K562 (cell line): ENCODE measurements at regions not wholly inside any gene's neighbourhood (a gene's known extent, or its start where the extent isn't known, plus 50 kb on each side); places are given as distances from the start of the nearest gene placed in this dataset.

ENCODE experiments used
- EZH2 ChIP-seq: IDR thresholded peaks from 2 replicates; pipeline ENCODE4 v1.6.1; 2012; ENCODE audit warnings: low read depth, mild to moderate bottlenecking, inconsistent platforms, low read length, borderline replicate concordance
- NFXL1 ChIP-seq: fragments of 450-650 bp; formaldehyde crosslinking; IDR thresholded peaks from 2 replicates; pipeline ENCODE4 v1.4.0; 2021; ENCODE audit warnings: mild to moderate bottlenecking
- ZNF23 ChIP-seq: fragments of 250-450 bp; sonication (Bioruptor Pico); IDR thresholded peaks from 2 replicates; pipeline ENCODE4 v1.4.0; 2020; ENCODE audit warnings: mild to moderate bottlenecking
- ZNF282 ChIP-seq: sonication (generic); formaldehyde crosslinking; IDR thresholded peaks from 2 replicates; pipeline ENCODE4 v1.8.1; 2023; ENCODE audit warnings: missing genetic modification reagents
- ZNF41 ChIP-seq: fragments of 250-450 bp; sonication (Bioruptor Pico); conservative IDR thresholded peaks from 2 replicates; pipeline ENCODE4 v1.4.0; 2020; ENCODE audit warnings: mild to moderate bottlenecking
- TF ChIP-seq, protein P1 (sequence below), 2 experiments: IDR thresholded peaks; 2 replicates each; pipeline ENCODE4 v1.6.1; 2012; ENCODE audit warnings: improper control_type of control experiment in 2 of 2, low read depth in 2 of 2, low read length in 2 of 2, borderline replicate concordance in 1 of 2
- TF ChIP-seq, protein P2 (sequence below): fragments of 250-450 bp; sonication (Bioruptor Pico); IDR thresholded peaks from 2 replicates; pipeline ENCODE4 v1.5.0; 2022; ENCODE audit warnings: mild to moderate bottlenecking
- TF ChIP-seq, protein P3 (sequence below), 2 experiments: fragments of 250-450 bp in 1 of 2; fragments of 450-650 bp in 1 of 2; sonication (Bioruptor Pico) in 1 of 2; IDR thresholded peaks; 2 replicates each; pipeline versions ENCODE4 v1.6.1 to v1.8.0; 2016 to 2021; ENCODE audit warnings: mild to moderate bottlenecking in 2 of 2, moderate library complexity in 2 of 2, missing compliant biosample characterization in 1 of 2, missing genetic modification characterization in 1 of 2

DNA sequence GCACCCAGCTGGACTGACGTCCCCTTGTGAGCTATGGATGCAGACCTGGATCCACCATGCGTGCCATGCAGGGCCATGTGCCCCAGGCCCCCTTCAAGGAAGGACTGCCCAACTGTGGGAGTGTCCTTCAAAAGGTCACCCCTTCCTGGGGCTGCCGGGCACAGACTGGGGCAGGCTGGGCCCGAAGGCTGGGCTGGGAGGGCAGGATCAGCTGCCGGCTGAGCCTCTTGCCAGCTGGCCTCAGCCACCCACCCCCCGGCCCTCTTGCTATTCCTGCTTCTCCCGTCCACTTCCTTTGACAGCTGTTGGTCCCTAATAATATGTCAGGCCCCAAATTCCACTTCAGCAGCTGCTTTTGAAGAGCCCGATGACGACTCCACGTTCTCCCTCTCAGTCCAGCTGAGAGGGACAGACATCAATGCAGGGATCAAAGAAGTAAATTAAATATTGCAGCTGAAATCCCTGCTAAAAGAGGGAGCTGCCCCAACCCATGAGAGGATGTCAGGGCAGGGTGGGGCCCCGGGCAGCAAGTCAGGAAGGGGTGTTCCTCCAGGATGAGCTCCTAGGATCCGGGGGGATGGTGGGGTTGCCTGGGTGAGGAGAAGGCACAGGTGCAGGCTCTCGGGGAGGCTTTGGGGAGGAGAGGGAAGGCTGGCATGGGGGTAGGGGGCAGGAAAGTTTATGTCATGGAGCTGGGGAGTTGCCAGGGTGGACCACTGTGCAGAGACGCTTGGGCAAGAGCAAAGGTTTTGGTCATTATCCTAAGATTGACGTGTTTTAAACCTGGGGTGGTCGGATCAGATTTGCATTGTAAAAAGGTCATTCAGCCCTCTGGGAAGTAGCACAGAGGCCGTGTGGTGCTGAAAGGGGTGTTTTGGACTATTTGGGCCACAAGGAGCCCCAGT lies 185.0 kb downstream of the ANKRD60 start (continued):
- TF ChIP-seq, protein P1, sequence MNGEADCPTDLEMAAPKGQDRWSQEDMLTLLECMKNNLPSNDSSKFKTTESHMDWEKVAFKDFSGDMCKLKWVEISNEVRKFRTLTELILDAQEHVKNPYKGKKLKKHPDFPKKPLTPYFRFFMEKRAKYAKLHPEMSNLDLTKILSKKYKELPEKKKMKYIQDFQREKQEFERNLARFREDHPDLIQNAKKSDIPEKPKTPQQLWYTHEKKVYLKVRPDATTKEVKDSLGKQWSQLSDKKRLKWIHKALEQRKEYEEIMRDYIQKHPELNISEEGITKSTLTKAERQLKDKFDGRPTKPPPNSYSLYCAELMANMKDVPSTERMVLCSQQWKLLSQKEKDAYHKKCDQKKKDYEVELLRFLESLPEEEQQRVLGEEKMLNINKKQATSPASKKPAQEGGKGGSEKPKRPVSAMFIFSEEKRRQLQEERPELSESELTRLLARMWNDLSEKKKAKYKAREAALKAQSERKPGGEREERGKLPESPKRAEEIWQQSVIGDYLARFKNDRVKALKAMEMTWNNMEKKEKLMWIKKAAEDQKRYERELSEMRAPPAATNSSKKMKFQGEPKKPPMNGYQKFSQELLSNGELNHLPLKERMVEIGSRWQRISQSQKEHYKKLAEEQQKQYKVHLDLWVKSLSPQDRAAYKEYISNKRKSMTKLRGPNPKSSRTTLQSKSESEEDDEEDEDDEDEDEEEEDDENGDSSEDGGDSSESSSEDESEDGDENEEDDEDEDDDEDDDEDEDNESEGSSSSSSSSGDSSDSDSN (IDR thresholded peaks at IDR 0.05; ENCODE audit: borderline replicate concordance in 1 of 2, low read depth in 2 of 2, low read length in 2 of 2) = no peak
- TF ChIP-seq, protein P2, sequence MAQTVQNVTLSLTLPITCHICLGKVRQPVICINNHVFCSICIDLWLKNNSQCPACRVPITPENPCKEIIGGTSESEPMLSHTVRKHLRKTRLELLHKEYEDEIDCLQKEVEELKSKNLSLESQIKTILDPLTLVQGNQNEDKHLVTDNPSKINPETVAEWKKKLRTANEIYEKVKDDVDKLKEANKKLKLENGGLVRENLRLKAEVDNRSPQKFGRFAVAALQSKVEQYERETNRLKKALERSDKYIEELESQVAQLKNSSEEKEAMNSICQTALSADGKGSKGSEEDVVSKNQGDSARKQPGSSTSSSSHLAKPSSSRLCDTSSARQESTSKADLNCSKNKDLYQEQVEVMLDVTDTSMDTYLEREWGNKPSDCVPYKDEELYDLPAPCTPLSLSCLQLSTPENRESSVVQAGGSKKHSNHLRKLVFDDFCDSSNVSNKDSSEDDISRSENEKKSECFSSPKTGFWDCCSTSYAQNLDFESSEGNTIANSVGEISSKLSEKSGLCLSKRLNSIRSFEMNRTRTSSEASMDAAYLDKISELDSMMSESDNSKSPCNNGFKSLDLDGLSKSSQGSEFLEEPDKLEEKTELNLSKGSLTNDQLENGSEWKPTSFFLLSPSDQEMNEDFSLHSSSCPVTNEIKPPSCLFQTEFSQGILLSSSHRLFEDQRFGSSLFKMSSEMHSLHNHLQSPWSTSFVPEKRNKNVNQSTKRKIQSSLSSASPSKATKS (CRISPR knock-in tag) = no peak
- TF ChIP-seq, protein P3, sequence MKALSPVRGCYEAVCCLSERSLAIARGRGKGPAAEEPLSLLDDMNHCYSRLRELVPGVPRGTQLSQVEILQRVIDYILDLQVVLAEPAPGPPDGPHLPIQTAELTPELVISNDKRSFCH (CRISPR knock-in tag; IDR thresholded peaks at IDR 0.05) = no peak
- TF ChIP-seq, protein P3 (tag; IDR thresholded peaks at IDR 0.05) = no peak
- TF ChIP-seq ZNF23 (CRISPR knock-in tag) = no peak
- TF ChIP-seq ZNF41 = no peak
- TF ChIP-seq ZNF282 (CRISPR knock-in tag) = no peak
- TF ChIP-seq NFXL1 (CRISPR knock-in tag) = no peak
- no peak for TF ChIP-seq EZH2
